Testis (tissue), 2 donors: ENCODE measurements at regions not wholly inside any gene's neighbourhood (a gene's known extent, or its start where the extent isn't known, plus 50 kb on each side); places are given as distances from the start of the nearest gene placed in this dataset.

Experiments used
- CTCF ChIP-seq, 3 experiments: fragments of 450-650 bp in 2 of 3; fragments of 200-600 bp in 1 of 3; sonication (generic) in 1 of 3; IDR thresholded peaks; one replicate each; pipeline ENCODE4 v1.5.1; 2016 to 2019; ENCODE audit warnings: antibody characterized with exemption in 3 of 3, mild to moderate bottlenecking in 2 of 3, moderate library complexity in 1 of 3
- POLR2A ChIP-seq: fragments of 450-650 bp; IDR thresholded peaks from one replicate; pipeline ENCODE4 v1.6.1; 2017; ENCODE audit warnings: antibody characterized with exemption, mild to moderate bottlenecking, moderate library complexity

GRCh38 chr13:39232401-39232980 is 194.2 kb downstream of the NHLRC3 start:
- TF ChIP-seq CTCF (IDR thresholded peaks at IDR 0.05) = no peak
- TF ChIP-seq POLR2A = no peak
